ENCODE measurements at regions not wholly inside any gene's neighbourhood (a gene's known extent, or its start where the extent isn't known, plus 50 kb on each side); places are given as distances from the start of the nearest gene placed in this dataset.

GRCh38 chr12:13788626-13789025, 192.8 kb downstream of the GRIN2B start:
- no peak overlapping the region for H2AFZ ChIP-seq (ENCODE audit: low read depth)
- no peak for TF ChIP-seq CTCF (conservative IDR thresholded peaks at IDR 0.05; ENCODE audit: low read depth, low read length)
- no peaks in the 10 kb centered on the region for H3K79me2 ChIP-seq (ENCODE audit: insufficient read depth, low read depth)
- H3K9ac ChIP-seq: no peak overlapping the region
- no peaks in the 10 kb centered on the region for H4K20me1 ChIP-seq (ENCODE audit: insufficient read depth)
- no peak overlapping the region for H3K27ac ChIP-seq
- H3K4me2 ChIP-seq: no peak overlapping the region
- no peaks in the 10 kb centered on the region for H3K36me3 ChIP-seq (ENCODE audit: insufficient read depth)
- H3K4me1 ChIP-seq (ENCODE audit: low read depth, poor library complexity, severe bottlenecking): no peaks in the 10 kb centered on the region
- no peak overlapping the region for H3K4me3 ChIP-seq (IDR thresholded peaks at IDR 0.05; ENCODE audit: insufficient read depth, low read depth, low read length)
- H3K27me3 ChIP-seq (ENCODE audit: insufficient read depth, low read depth): no peaks in the 10 kb centered on the region

GRCh38 chr12:13786646-13787045, 194.8 kb downstream of the GRIN2B start:
- Histone ChIP-seq H4K20me1 (ENCODE audit: insufficient read depth) (no peaks in the 10 kb centered on the region), H3K4me3 (IDR thresholded peaks at IDR 0.05; ENCODE audit: insufficient read depth, low read depth, low read length) (no peak overlapping the region), H3K9ac (no peak overlapping the region), H3K27ac (no peak overlapping the region), H3K36me3 (ENCODE audit: insufficient read depth) (no peaks in the 10 kb centered on the region), H3K4me1 (ENCODE audit: low read depth, poor library complexity, severe bottlenecking) (no peaks in the 10 kb centered on the region), H2AFZ (ENCODE audit: low read depth) (no peak overlapping the region), H3K79me2 (ENCODE audit: insufficient read depth, low read depth) (no peaks in the 10 kb centered on the region), H3K4me2 (no peak overlapping the region), H3K27me3 (ENCODE audit: insufficient read depth, low read depth) (no peaks in the 10 kb centered on the region)
- TF ChIP-seq CTCF (conservative IDR thresholded peaks at IDR 0.05; ENCODE audit: low read depth, low read length): no peak

GRCh38 chr12:13784504-13784903, 196.9 kb downstream of the GRIN2B start:
- Histone ChIP-seq H3K4me1 (ENCODE audit: low read depth, poor library complexity, severe bottlenecking) (no peaks in the 10 kb centered on the region), H3K4me3 (IDR thresholded peaks at IDR 0.05; ENCODE audit: insufficient read depth, low read depth, low read length) (no peak overlapping the region), H3K27ac (no peak overlapping the region), H3K9ac (no peak overlapping the region), H3K27me3 (ENCODE audit: insufficient read depth, low read depth) (no peaks in the 10 kb centered on the region), H4K20me1 (ENCODE audit: insufficient read depth) (no peaks in the 10 kb centered on the region), H2AFZ (ENCODE audit: low read depth) (no peak overlapping the region), H3K79me2 (ENCODE audit: insufficient read depth, low read depth) (no peaks in the 10 kb centered on the region), H3K36me3 (ENCODE audit: insufficient read depth) (no peaks in the 10 kb centered on the region), H3K4me2 (no peak overlapping the region)
- TF ChIP-seq CTCF (conservative IDR thresholded peaks at IDR 0.05; ENCODE audit: low read depth, low read length): no peak

- TF ChIP-seq CTCF (conservative IDR thresholded peaks at IDR 0.05; ENCODE audit: low read depth, low read length): no peak
- H3K4me3 ChIP-seq (IDR thresholded peaks at IDR 0.05; ENCODE audit: insufficient read depth, low read depth, low read length): no peak overlapping the region
- H3K4me2 ChIP-seq: no peak overlapping the region
- no peaks in the 10 kb centered on the region for H4K20me1 ChIP-seq (ENCODE audit: insufficient read depth)
- H3K79me2 ChIP-seq (ENCODE audit: insufficient read depth, low read depth): no peaks in the 10 kb centered on the region
- H3K27ac ChIP-seq: no peak overlapping the region
- H2AFZ ChIP-seq (ENCODE audit: low read depth): no peak overlapping the region
- no peaks in the 10 kb centered on the region for H3K27me3 ChIP-seq (ENCODE audit: insufficient read depth, low read depth)
- H3K36me3 ChIP-seq (ENCODE audit: insufficient read depth): no peaks in the 10 kb centered on the region
- no peaks in the 10 kb centered on the region for H3K4me1 ChIP-seq (ENCODE audit: low read depth, poor library complexity, severe bottlenecking)
- H3K9ac ChIP-seq: no peak overlapping the region
Observed at GRCh38 chr12:13780453-13780852, 200.9 kb downstream of the GRIN2B start.

- Histone ChIP-seq H3K79me2 (ENCODE audit: insufficient read depth, low read depth) (no peaks in the 10 kb centered on the region), H2AFZ (ENCODE audit: low read depth) (no peak overlapping the region), H3K4me3 (IDR thresholded peaks at IDR 0.05; ENCODE audit: insufficient read depth, low read depth, low read length) (no peak overlapping the region), H3K4me1 (ENCODE audit: low read depth, poor library complexity, severe bottlenecking) (no peaks in the 10 kb centered on the region), H3K27me3 (ENCODE audit: insufficient read depth, low read depth) (no peaks in the 10 kb centered on the region), H3K4me2 (no peak overlapping the region), H4K20me1 (ENCODE audit: insufficient read depth) (no peaks in the 10 kb centered on the region), H3K36me3 (ENCODE audit: insufficient read depth) (no peaks in the 10 kb centered on the region), H3K27ac (no peak overlapping the region), H3K9ac (no peak overlapping the region)
- TF ChIP-seq CTCF (conservative IDR thresholded peaks at IDR 0.05; ENCODE audit: low read depth, low read length): no peak
Observed at GRCh38 chr12:13777374-13777773, 204.0 kb downstream of the GRIN2B start.
